Activated CD4-positive, alpha-beta memory T cell treated with anti-CD3 and anti-CD28 coated beads for 36 hours (primary cell): ENCODE measurements at regions not wholly inside any gene's neighbourhood (a gene's known extent, or its start where the extent isn't known, plus 50 kb on each side); places are given as distances from the start of the nearest gene placed in this dataset.

Experiments
- CTCF ChIA-PET: fragments of 350-600 bp; sonication (Branson Sonifier 250); formaldehyde crosslinking; loops from one replicate; lab custom pipeline; 2021; ENCODE audit warnings: antibody characterized with exemption, inconsistent platforms; lab: Charles Lee
- POLR2A ChIA-PET: fragments of 350-600 bp; sonication (Branson Sonifier 250); formaldehyde crosslinking; loops from one replicate; lab custom pipeline; 2021; ENCODE audit warnings: antibody characterized with exemption; lab: Charles Lee
- DNase-seq: peaks from one replicate; pipeline ENCODE4 v3.0.0-alpha.2; 2020
- H3K27ac Mint-ChIP-seq: one replicate; pipeline ENCODE4 v1.8.0; 2021; ENCODE audit warnings: mixed read lengths
- H3K27me3 Mint-ChIP-seq: one replicate; pipeline ENCODE4 v1.8.0; 2021; ENCODE audit warnings: mixed read lengths
- H3K36me3 Mint-ChIP-seq: one replicate; pipeline ENCODE4 v1.8.0; 2021; ENCODE audit warnings: mixed read lengths
- H3K4me1 Mint-ChIP-seq: one replicate; pipeline ENCODE4 v1.8.0; 2021; ENCODE audit warnings: low read depth, mixed read lengths
- H3K4me3 Mint-ChIP-seq: one replicate; pipeline ENCODE4 v1.8.0; 2021; ENCODE audit warnings: mild to moderate bottlenecking, mixed read lengths
- H3K9me3 Mint-ChIP-seq: one replicate; pipeline ENCODE4 v1.8.0; 2021; ENCODE audit warnings: mixed read lengths
- intact Hi-C: fragments of 100-400 bp; cut with micrococcal nuclease; formaldehyde crosslinking; loops from one replicate; pipeline ENCODE4 v1.15.1; 2023

DNA sequence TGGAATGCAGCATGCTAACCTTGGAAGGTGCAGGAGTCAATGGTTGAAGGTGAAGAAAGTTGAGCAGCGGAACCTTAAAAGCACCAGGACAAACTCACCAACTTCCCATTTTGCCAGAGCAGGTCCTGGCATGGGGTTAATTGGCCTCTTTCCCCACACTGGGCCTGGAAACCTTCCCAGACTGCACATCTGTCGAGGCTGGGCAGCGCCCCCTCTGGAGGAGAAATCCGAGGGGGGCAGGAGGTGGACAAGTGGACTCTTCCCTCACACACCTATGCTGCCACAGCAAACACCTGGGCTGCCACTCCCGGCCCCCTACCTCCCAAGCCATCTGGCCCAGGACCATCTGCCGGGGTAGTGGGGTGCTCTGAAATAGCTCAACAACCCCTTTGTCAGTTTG is 232.4 kb downstream of the CBLN1 start:
- no peaks in the 10 kb centered on the region for H3K36me3 Mint-ChIP-seq
- no peaks in the 10 kb centered on the region for H3K27me3 Mint-ChIP-seq
- H3K4me3 Mint-ChIP-seq, result no peak overlapping the region
- H3K4me1 Mint-ChIP-seq, result no peaks in the 10 kb centered on the region
- DNase-seq, result no peak
- intact Hi-C loops, result no loop called here
- ChIA-PET CTCF (no interaction called here), POLR2A (no interaction called here)
- peaks cover 5% of the 10 kb centered on the region for H3K9me3 Mint-ChIP-seq
- no peak overlapping the region for H3K27ac Mint-ChIP-seq

- Mint-ChIP-seq H3K9me3 (peaks cover 5% of the 10 kb centered on the region), H3K36me3 (no peaks in the 10 kb centered on the region), H3K4me3 (no peak overlapping the region), H3K27me3 (no peaks in the 10 kb centered on the region), H3K4me1 (no peaks in the 10 kb centered on the region), H3K27ac (no peak overlapping the region)
- DNase-seq, result no peak
- intact Hi-C loops, result no loop called here
- ChIA-PET CTCF (no interaction called here), POLR2A (no interaction called here)
Observed at GRCh38 chr16:49048557-49048956, 233.1 kb downstream of the CBLN1 start.

GRCh38 chr16:49036126-49036525 is 245.5 kb downstream of the CBLN1 start:
- intact Hi-C loops, result no loop called here
- POLR2A ChIA-PET, result no interaction called here
- DNase-seq, result no peak
- H3K36me3 Mint-ChIP-seq, result no peaks in the 10 kb centered on the region
- no peaks in the 10 kb centered on the region for H3K27me3 Mint-ChIP-seq
- no peaks in the 10 kb centered on the region for H3K4me1 Mint-ChIP-seq
- H3K27ac Mint-ChIP-seq, result no peak overlapping the region
- H3K4me3 Mint-ChIP-seq, result no peak overlapping the region
- CTCF ChIA-PET, result no interaction called here
- H3K9me3 Mint-ChIP-seq, result peaks cover 12% of the 10 kb centered on the region

- DNase-seq, result no peak
- intact Hi-C loops, result no loop called here
- ChIA-PET POLR2A (no interaction called here), CTCF (no interaction called here)
- Mint-ChIP-seq H3K36me3 (no peaks in the 10 kb centered on the region), H3K9me3 (peaks cover 9% of the 10 kb centered on the region), H3K27ac (no peak overlapping the region), H3K27me3 (no peaks in the 10 kb centered on the region), H3K4me3 (no peak overlapping the region), H3K4me1 (no peaks in the 10 kb centered on the region)
Observed at GRCh38 chr16:49027420-49027819, 254.2 kb downstream of the CBLN1 start.

DNA sequence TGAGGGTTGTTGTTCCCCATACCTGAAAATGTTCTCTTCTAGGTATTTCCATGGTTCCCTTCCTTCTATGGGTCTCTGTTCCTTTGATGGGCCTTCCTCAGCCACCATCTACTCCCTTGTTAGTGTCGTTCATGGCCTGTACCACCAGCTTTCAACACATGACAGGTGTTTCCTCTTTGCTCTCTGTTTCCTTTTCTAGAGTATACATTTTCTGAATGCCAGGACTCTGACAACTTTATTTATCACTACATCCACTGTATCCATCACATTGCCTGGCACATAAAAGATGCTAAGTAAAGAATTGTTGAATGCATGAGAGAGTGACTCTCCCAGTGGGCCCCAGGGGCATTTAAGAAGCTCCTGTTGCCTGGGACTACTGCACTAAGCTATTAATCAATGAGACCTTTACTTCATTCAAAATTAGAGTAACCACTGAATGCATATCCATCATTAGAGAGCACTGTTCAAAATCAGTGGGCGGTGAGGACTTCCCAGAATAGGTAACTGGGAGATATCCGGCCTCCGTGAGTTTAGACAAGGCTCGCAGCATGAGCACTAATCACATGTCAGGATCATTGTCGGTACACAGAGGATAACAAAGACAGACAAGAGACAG is 255.0 kb downstream of the CBLN1 start:
- ChIA-PET POLR2A (no interaction called here), CTCF (no interaction called here)
- H3K27ac Mint-ChIP-seq, result no peak overlapping the region
- no peak for DNase-seq
- no peak overlapping the region for H3K4me3 Mint-ChIP-seq
- H3K9me3 Mint-ChIP-seq, result peaks cover 5% of the 10 kb centered on the region
- no peaks in the 10 kb centered on the region for H3K4me1 Mint-ChIP-seq
- intact Hi-C loops, result no loop called here
- H3K36me3 Mint-ChIP-seq, result no peaks in the 10 kb centered on the region
- no peaks in the 10 kb centered on the region for H3K27me3 Mint-ChIP-seq

DNA sequence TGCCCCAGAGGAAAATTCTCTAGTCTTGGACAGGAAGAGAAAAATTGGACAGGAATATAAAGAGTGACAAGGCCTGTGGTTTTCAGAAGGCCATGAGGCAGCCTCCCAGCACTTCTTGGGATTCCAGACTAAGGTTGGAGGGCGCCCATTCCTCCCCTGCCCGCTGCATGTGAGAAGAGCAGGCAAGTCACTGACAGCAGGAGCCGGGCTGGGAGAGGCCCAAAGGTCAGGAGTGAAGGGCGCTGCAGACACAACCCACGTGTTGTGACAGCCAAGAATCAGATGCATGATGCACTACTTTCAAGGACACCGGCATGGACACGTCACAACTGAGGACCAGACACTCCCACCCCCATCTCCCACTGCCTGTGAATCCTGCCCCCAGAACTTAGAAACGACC is 256.7 kb downstream of the CBLN1 start:
- H3K4me1 Mint-ChIP-seq, result no peaks in the 10 kb centered on the region
- ChIA-PET CTCF (no interaction called here), POLR2A (no interaction called here)
- intact Hi-C loops, result no loop called here
- H3K27me3 Mint-ChIP-seq, result no peaks in the 10 kb centered on the region
- H3K27ac Mint-ChIP-seq, result no peak overlapping the region
- no peak overlapping the region for H3K4me3 Mint-ChIP-seq
- no peaks in the 10 kb centered on the region for H3K36me3 Mint-ChIP-seq
- H3K9me3 Mint-ChIP-seq, result no peaks in the 10 kb centered on the region
- no peak for DNase-seq

GRCh38 chr16:49024016-49024415 is 257.6 kb downstream of the CBLN1 start:
- intact Hi-C loops, result no loop called here
- H3K9me3 Mint-ChIP-seq, result no peaks in the 10 kb centered on the region
- H3K4me3 Mint-ChIP-seq, result no peak overlapping the region
- H3K4me1 Mint-ChIP-seq, result no peaks in the 10 kb centered on the region
- H3K36me3 Mint-ChIP-seq, result no peaks in the 10 kb centered on the region
- H3K27ac Mint-ChIP-seq, result no peak overlapping the region
- ChIA-PET CTCF (no interaction called here), POLR2A (no interaction called here)
- no peaks in the 10 kb centered on the region for H3K27me3 Mint-ChIP-seq
- DNase-seq, result no peak

GRCh38 chr16:49023050-49023449 is 258.6 kb downstream of the CBLN1 start:
- H3K4me3 Mint-ChIP-seq, result no peak overlapping the region
- no peaks in the 10 kb centered on the region for H3K36me3 Mint-ChIP-seq
- POLR2A ChIA-PET, result no interaction called here
- no peaks in the 10 kb centered on the region for H3K27me3 Mint-ChIP-seq
- CTCF ChIA-PET, result no interaction called here
- no peaks in the 10 kb centered on the region for H3K9me3 Mint-ChIP-seq
- no peaks in the 10 kb centered on the region for H3K4me1 Mint-ChIP-seq
- H3K27ac Mint-ChIP-seq, result no peak overlapping the region
- no peak for DNase-seq
- intact Hi-C loops, result no loop called here

- Mint-ChIP-seq H3K9me3 (no peaks in the 10 kb centered on the region), H3K36me3 (no peaks in the 10 kb centered on the region), H3K27me3 (no peaks in the 10 kb centered on the region), H3K4me1 (no peaks in the 10 kb centered on the region), H3K4me3 (no peak overlapping the region), H3K27ac (no peak overlapping the region)
- POLR2A ChIA-PET, result no interaction called here
- CTCF ChIA-PET, result no interaction called here
- DNase-seq, result no peak
- intact Hi-C loops, result no loop called here
Observed at GRCh38 chr16:49022351-49022963, 259.2 kb downstream of the CBLN1 start.

DNA sequence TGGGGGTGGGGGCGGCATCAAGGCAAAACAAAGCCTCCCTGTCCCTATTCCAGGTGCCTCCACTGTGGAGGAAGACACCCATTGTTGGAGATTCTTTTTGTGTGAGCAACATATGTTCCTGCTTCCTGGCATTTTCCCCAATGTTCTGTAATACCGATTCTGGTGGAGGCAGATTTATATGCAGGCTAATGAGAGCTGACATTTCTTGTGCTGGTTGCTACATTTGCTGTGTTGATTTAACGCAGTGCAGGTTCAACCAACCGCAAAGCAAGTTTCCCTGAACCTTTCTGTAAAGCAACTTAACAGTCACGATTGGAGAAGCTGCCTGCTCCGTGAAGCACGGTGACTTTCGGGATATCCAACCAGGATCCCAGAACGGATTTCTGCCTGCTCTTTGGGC is 260.5 kb downstream of the CBLN1 start:
- Mint-ChIP-seq H3K27me3 (no peaks in the 10 kb centered on the region), H3K9me3 (no peaks in the 10 kb centered on the region), H3K27ac (no peak overlapping the region), H3K4me3 (no peak overlapping the region), H3K36me3 (no peaks in the 10 kb centered on the region), H3K4me1 (no peaks in the 10 kb centered on the region)
- ChIA-PET POLR2A (no interaction called here), CTCF (no interaction called here)
- DNase-seq, result no peak
- intact Hi-C loops, result no loop called here

DNA sequence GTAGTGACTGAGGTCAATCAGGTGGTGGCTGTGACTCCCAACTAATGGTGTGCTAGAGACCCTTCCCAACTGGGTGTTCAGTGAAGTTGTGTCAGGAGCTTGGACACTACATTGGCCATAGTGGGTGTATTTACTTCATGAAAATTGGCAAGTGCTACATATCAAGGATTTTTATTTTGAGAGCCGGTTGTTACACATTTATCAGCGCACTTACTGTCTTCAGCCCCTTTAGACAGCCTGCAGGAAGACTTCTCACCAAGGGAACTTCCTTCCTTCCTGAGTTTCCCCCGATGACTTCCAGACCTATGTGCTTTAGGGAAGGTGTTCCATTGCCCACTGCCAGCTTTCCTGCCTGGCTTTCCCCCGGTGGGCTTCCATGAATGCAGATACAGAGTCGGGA is 261.2 kb downstream of the CBLN1 start:
- CTCF ChIA-PET, result no interaction called here
- POLR2A ChIA-PET, result no interaction called here
- no peak for DNase-seq
- Mint-ChIP-seq H3K9me3 (no peaks in the 10 kb centered on the region), H3K27me3 (no peaks in the 10 kb centered on the region), H3K4me3 (no peak overlapping the region), H3K36me3 (no peaks in the 10 kb centered on the region), H3K27ac (no peak overlapping the region), H3K4me1 (no peaks in the 10 kb centered on the region)
- intact Hi-C loops, result no loop called here

GRCh38 chr16:49019831-49020230 is 261.8 kb downstream of the CBLN1 start:
- H3K4me3 Mint-ChIP-seq, result no peak overlapping the region
- intact Hi-C loops, result no loop called here
- POLR2A ChIA-PET, result no interaction called here
- DNase-seq, result no peak
- H3K4me1 Mint-ChIP-seq, result no peaks in the 10 kb centered on the region
- no peak overlapping the region for H3K27ac Mint-ChIP-seq
- no peaks in the 10 kb centered on the region for H3K9me3 Mint-ChIP-seq
- no peaks in the 10 kb centered on the region for H3K27me3 Mint-ChIP-seq
- no peaks in the 10 kb centered on the region for H3K36me3 Mint-ChIP-seq
- CTCF ChIA-PET, result no interaction called here

DNA sequence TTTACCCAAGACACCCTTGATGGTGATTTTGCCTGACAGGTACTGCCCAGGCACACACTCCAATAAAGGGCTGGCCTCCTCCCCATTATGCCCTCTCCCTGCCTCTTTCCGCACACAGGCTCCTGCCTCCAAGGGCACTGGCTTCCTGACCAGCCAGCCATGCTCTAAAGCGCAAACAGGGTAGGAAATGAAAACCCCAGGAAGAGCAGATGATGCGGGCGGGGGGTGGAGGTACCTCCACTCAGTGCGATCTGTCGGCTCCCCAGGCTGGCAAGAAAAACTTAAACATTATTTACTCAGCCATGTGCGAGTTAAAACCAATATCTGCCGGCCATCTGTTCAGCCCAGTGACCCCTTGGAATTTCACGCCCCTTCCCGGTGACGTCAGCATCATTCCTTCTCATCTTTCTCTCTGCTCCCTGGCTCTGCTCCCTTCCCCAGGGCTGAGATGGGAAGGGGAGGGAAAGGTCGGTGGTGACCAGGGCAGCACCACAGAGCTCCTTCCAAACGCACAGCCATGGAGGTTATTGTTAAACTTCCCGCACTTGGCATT is 262.5 kb downstream of the CBLN1 start:
- Mint-ChIP-seq H3K27ac (no peak overlapping the region), H3K36me3 (no peaks in the 10 kb centered on the region), H3K27me3 (no peaks in the 10 kb centered on the region), H3K9me3 (no peaks in the 10 kb centered on the region), H3K4me3 (no peak overlapping the region), H3K4me1 (no peaks in the 10 kb centered on the region)
- intact Hi-C loops, result no loop called here
- ChIA-PET CTCF (no interaction called here), POLR2A (no interaction called here)
- no peak for DNase-seq
